Liver (tissue), 7 donors: ENCODE measurements at regions not wholly inside any gene's neighbourhood (a gene's known extent, or its start where the extent isn't known, plus 50 kb on each side); places are given as distances from the start of the nearest gene placed in this dataset.

Experiments used
- DNase-seq: peaks from one replicate; pipeline ENCODE4 v3.0.0-alpha.2; 2017; ENCODE audit warnings: low spot score
- H3K27ac ChIP-seq, 2 donors: one replicate each; pipeline ENCODE4 v1.7.0; 2013; ENCODE audit warnings: inconsistent platforms in 2 of 2, low read length in 2 of 2, control low read depth in 1 of 2, low read depth in 1 of 2, mild to moderate bottlenecking in 1 of 2
- H3K27me3 ChIP-seq, 4 donors: one replicate each; pipeline versions ENCODE4 v1.6.1 to v1.7.0; 2013; ENCODE audit warnings: low read length in 3 of 4, inconsistent platforms in 1 of 4, mild to moderate bottlenecking in 1 of 4, moderate library complexity in 1 of 4; ENCODE audit not compliant: control insufficient read depth in 4 of 4, insufficient read depth in 4 of 4
- H3K36me3 ChIP-seq, 4 donors: one replicate each; pipeline versions ENCODE4 v1.6.1 to v1.7.0; 2013; ENCODE audit warnings: low read length in 3 of 4, mild to moderate bottlenecking in 3 of 4, low read depth in 1 of 4, moderate library complexity in 1 of 4; ENCODE audit not compliant: control insufficient read depth in 4 of 4, insufficient read depth in 3 of 4
- H3K4me1 ChIP-seq, 4 donors: one replicate each; pipeline versions ENCODE4 v1.6.1 to v1.7.0; 2013; ENCODE audit warnings: low read length in 3 of 4, mild to moderate bottlenecking in 3 of 4, moderate library complexity in 1 of 4; ENCODE audit not compliant: control insufficient read depth in 4 of 4, insufficient read depth in 4 of 4
- H3K4me3 ChIP-seq, 3 donors: one replicate each; pipeline versions ENCODE4 v1.6.1 to v1.7.0; 2013; ENCODE audit warnings: low read length in 3 of 3, control low read depth in 1 of 3, low read depth in 1 of 3, mild to moderate bottlenecking in 1 of 3
- H3K9ac ChIP-seq, 2 donors: one replicate each; pipeline ENCODE4 v1.7.0; 2013; ENCODE audit warnings: low read length in 2 of 2, mild to moderate bottlenecking in 2 of 2, moderate library complexity in 2 of 2, control low read depth in 1 of 2, low read depth in 1 of 2
- H3K9me3 ChIP-seq, 4 donors: one replicate each; pipeline versions ENCODE4 v1.6.1 to v1.7.0; 2013; ENCODE audit warnings: low read length in 3 of 4; ENCODE audit not compliant: control insufficient read depth in 4 of 4
- EGR1 ChIP-seq, 2 donors: IDR thresholded peaks; 2 replicates each; pipeline ENCODE4 v1.6.1; 2016 to 2018; ENCODE audit warnings: antibody characterized with exemption in 2 of 2, low read depth in 2 of 2
- FOXA1 ChIP-seq: IDR thresholded peaks from 2 replicates; pipeline ENCODE4 v1.6.1; 2016; ENCODE audit warnings: antibody characterized with exemption
- FOXA2 ChIP-seq: IDR thresholded peaks from 2 replicates; pipeline ENCODE4 v1.6.1; 2016; ENCODE audit warnings: antibody characterized with exemption
- GABPA ChIP-seq, 2 donors: IDR thresholded peaks in 1 of 2; conservative IDR thresholded peaks in 1 of 2; 2 replicates each; pipeline ENCODE4 v1.6.1; 2016; ENCODE audit warnings: antibody characterized with exemption in 2 of 2, mild to moderate bottlenecking in 1 of 2, moderate library complexity in 1 of 2
- HNF4A ChIP-seq, 2 donors: conservative IDR thresholded peaks; 2 replicates each; pipeline ENCODE4 v1.6.1; 2016; ENCODE audit warnings: antibody characterized with exemption in 2 of 2, mild to moderate bottlenecking in 2 of 2
- HNF4G ChIP-seq: IDR thresholded peaks from 2 replicates; pipeline ENCODE4 v1.6.1; 2016; ENCODE audit warnings: antibody characterized with exemption
- JUND ChIP-seq, 2 donors: IDR thresholded peaks; 2 replicates each; pipeline ENCODE4 v1.6.1; 2016; ENCODE audit warnings: antibody characterized with exemption in 2 of 2
- NR2F2 ChIP-seq: IDR thresholded peaks from 2 replicates; pipeline ENCODE4 v1.6.1; 2016; ENCODE audit warnings: antibody characterized with exemption
- RAD21 ChIP-seq, 2 donors: IDR thresholded peaks; 2 replicates each; pipeline ENCODE4 v1.6.1; 2016; ENCODE audit warnings: antibody characterized with exemption in 2 of 2, mild to moderate bottlenecking in 2 of 2
- RXRA ChIP-seq, 2 donors: IDR thresholded peaks; 2 replicates each; pipeline ENCODE4 v1.6.1; 2017 to 2018; ENCODE audit warnings: antibody characterized with exemption in 2 of 2, mild to moderate bottlenecking in 1 of 2
- SP1 ChIP-seq: IDR thresholded peaks from 2 replicates; pipeline ENCODE4 v1.6.1; 2018; ENCODE audit warnings: antibody characterized with exemption, mild to moderate bottlenecking
- YY1 ChIP-seq: IDR thresholded peaks from 2 replicates; pipeline ENCODE4 v1.6.1; 2016; ENCODE audit warnings: antibody characterized with exemption, mild to moderate bottlenecking
- WGBS: extraction: QIAGEN DNeasy Blood & Tissue Kit; methylation state at CpG from one replicate; pipeline ENCODE4 v1.1.7; 2013; 5-methylcytosine and 5-hydroxymethylcytosine counted together
- TF ChIP-seq, protein P1 (sequence below): IDR thresholded peaks from 2 replicates; pipeline ENCODE4 v1.6.1; 2016; ENCODE audit warnings: antibody characterized with exemption
- TF ChIP-seq, protein P2 (sequence below): IDR thresholded peaks from 2 replicates; pipeline ENCODE4 v1.6.1; 2016; ENCODE audit warnings: antibody characterized with exemption, mild to moderate bottlenecking
- TF ChIP-seq, protein P3 (sequence below): IDR thresholded peaks from 2 replicates; pipeline ENCODE4 v1.6.1; 2016; ENCODE audit warnings: antibody characterized with exemption
- TF ChIP-seq, protein P4 (sequence below): IDR thresholded peaks from 2 replicates; pipeline ENCODE4 v1.6.1; 2016; ENCODE audit warnings: antibody characterized with exemption
- donor health status: healthy.
- donor health status: healthy.
- donor health status: healthy.
- donor health status: healthy.

DNA sequence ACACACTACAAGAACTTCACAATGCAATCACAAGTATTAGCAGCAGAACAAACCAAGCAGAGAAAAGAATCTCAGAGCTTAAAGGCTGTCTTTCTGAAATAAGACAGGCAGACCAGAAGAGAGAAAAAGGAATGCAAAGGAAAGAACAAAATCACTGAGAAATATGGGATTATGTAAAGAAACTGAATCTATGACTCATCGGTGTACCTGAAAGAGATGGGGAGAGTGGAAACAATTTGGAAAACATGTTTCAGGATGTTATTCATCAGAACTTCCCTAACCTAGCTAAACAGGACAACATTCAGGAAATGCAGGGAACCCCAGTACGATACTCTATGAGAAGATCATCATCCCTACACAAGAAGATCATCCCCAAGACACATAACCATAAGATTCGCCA, 499.0 kb upstream of the CHAC2 start:
- no peak for DNase-seq
- Histone ChIP-seq H3K27ac (no peak overlapping the region), H3K36me3 (no peaks in the 10 kb centered on the region), H3K9me3 (peaks cover 0 to 3% (median 0%) of the 10 kb centered on the region in 4 donors), H3K9ac (no peak overlapping the region), H3K27me3 (peaks cover 0 to 3% (median 0%) of the 10 kb centered on the region in 4 donors), H3K4me1 (no peaks in the 10 kb centered on the region), H3K4me3 (no peak overlapping the region)
- TF ChIP-seq FOXA1 (no peak), RAD21 (IDR thresholded peaks at IDR 0.05) (no peak), NR2F2 (no peak), FOXA2 (no peak), JUND (IDR thresholded peaks at IDR 0.05) (no peak), EGR1 (IDR thresholded peaks at IDR 0.05; ENCODE audit: low read depth in 2 of 2) (no peak), RXRA (IDR thresholded peaks at IDR 0.05) (no peak), HNF4G (no peak), YY1 (no peak), GABPA (IDR thresholded peaks at IDR 0.05 in 1 of 2, conservative IDR thresholded peaks at IDR 0.05 in 1 of 2) (no peak), SP1 (no peak)
- TF ChIP-seq, protein P1, sequence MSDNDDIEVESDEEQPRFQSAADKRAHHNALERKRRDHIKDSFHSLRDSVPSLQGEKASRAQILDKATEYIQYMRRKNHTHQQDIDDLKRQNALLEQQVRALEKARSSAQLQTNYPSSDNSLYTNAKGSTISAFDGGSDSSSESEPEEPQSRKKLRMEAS: no peak
- TF ChIP-seq, protein P2, sequence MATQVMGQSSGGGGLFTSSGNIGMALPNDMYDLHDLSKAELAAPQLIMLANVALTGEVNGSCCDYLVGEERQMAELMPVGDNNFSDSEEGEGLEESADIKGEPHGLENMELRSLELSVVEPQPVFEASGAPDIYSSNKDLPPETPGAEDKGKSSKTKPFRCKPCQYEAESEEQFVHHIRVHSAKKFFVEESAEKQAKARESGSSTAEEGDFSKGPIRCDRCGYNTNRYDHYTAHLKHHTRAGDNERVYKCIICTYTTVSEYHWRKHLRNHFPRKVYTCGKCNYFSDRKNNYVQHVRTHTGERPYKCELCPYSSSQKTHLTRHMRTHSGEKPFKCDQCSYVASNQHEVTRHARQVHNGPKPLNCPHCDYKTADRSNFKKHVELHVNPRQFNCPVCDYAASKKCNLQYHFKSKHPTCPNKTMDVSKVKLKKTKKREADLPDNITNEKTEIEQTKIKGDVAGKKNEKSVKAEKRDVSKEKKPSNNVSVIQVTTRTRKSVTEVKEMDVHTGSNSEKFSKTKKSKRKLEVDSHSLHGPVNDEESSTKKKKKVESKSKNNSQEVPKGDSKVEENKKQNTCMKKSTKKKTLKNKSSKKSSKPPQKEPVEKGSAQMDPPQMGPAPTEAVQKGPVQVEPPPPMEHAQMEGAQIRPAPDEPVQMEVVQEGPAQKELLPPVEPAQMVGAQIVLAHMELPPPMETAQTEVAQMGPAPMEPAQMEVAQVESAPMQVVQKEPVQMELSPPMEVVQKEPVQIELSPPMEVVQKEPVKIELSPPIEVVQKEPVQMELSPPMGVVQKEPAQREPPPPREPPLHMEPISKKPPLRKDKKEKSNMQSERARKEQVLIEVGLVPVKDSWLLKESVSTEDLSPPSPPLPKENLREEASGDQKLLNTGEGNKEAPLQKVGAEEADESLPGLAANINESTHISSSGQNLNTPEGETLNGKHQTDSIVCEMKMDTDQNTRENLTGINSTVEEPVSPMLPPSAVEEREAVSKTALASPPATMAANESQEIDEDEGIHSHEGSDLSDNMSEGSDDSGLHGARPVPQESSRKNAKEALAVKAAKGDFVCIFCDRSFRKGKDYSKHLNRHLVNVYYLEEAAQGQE: no peak
- 78% methylated on average over 3 of the region's 3 CpGs for WGBS

DNA sequence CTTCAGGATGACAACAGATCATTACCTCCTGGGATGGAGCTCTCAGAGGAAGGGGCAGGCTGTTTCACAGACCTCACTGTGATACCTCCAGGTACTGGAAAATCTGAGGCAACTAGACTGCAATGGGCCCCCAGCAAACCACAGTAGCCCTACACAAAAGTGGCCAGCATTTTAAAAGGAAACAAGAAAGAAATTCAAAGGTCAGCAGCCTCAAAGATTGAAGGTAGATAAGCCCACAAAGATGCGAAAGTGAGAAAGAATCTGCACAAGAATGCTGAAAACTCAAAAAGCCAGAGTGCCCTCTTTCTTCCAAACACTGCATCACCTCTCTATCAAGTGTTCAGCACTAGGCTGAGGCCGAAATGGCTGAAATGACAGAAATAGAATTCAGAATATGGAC, 499.5 kb upstream of the CHAC2 start:
- Histone ChIP-seq H3K27me3 (peaks cover 0 to 3% (median 0%) of the 10 kb centered on the region in 4 donors), H3K4me1 (no peaks in the 10 kb centered on the region), H3K9me3 (peaks cover 0 to 3% (median 0%) of the 10 kb centered on the region in 4 donors), H3K27ac (no peak overlapping the region), H3K9ac (no peak overlapping the region), H3K4me3 (no peak overlapping the region), H3K36me3 (no peaks in the 10 kb centered on the region)
- DNase-seq: no peak
- 49% methylated on average over 2 of the region's 2 CpGs for WGBS
- TF ChIP-seq, protein P3, sequence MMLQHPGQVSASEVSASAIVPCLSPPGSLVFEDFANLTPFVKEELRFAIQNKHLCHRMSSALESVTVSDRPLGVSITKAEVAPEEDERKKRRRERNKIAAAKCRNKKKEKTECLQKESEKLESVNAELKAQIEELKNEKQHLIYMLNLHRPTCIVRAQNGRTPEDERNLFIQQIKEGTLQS: no peak
- no peak for TF ChIP-seq HNF4A (conservative IDR thresholded peaks at IDR 0.05)
- TF ChIP-seq, protein P4, sequence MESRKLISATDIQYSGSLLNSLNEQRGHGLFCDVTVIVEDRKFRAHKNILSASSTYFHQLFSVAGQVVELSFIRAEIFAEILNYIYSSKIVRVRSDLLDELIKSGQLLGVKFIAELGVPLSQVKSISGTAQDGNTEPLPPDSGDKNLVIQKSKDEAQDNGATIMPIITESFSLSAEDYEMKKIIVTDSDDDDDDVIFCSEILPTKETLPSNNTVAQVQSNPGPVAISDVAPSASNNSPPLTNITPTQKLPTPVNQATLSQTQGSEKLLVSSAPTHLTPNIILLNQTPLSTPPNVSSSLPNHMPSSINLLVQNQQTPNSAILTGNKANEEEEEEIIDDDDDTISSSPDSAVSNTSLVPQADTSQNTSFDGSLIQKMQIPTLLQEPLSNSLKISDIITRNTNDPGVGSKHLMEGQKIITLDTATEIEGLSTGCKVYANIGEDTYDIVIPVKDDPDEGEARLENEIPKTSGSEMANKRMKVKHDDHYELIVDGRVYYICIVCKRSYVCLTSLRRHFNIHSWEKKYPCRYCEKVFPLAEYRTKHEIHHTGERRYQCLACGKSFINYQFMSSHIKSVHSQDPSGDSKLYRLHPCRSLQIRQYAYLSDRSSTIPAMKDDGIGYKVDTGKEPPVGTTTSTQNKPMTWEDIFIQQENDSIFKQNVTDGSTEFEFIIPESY: no peak
- TF ChIP-seq, protein P2: no peak
- TF ChIP-seq RAD21 (IDR thresholded peaks at IDR 0.05): no peak
- TF ChIP-seq, protein P1: no peak
- no peak for TF ChIP-seq JUND (IDR thresholded peaks at IDR 0.05)
